Skeletal muscle tissue (tissue), 3 donors: ENCODE measurements at regions not wholly inside any gene's neighbourhood (a gene's known extent, or its start where the extent isn't known, plus 50 kb on each side); places are given as distances from the start of the nearest gene placed in this dataset.

Experiments used
- H3K27ac ChIP-seq: one replicate; pipeline ENCODE4 v1.7.0; 2013; ENCODE audit warnings: mild to moderate bottlenecking, low read depth, low read length, inconsistent platforms
- H3K27me3 ChIP-seq, 3 donors: one replicate each; pipeline ENCODE4 v1.7.0; 2013; ENCODE audit warnings: low read length in 3 of 3; ENCODE audit not compliant: control insufficient read depth in 3 of 3, insufficient read depth in 3 of 3
- H3K36me3 ChIP-seq, 3 donors: one replicate each; pipeline ENCODE4 v1.7.0; 2013; ENCODE audit warnings: low read length in 3 of 3; ENCODE audit not compliant: control insufficient read depth in 3 of 3, insufficient read depth in 3 of 3
- H3K4me1 ChIP-seq, 3 donors: one replicate each; pipeline ENCODE4 v1.7.0; 2013; ENCODE audit warnings: low read length in 3 of 3, mild to moderate bottlenecking in 3 of 3; ENCODE audit not compliant: control insufficient read depth in 3 of 3, insufficient read depth in 3 of 3
- H3K4me3 ChIP-seq, 3 donors: one replicate each; pipeline ENCODE4 v1.7.0; 2013; ENCODE audit warnings: low read length in 3 of 3
- H3K9ac ChIP-seq, 3 donors: one replicate each; pipeline ENCODE4 v1.7.0; 2013; ENCODE audit warnings: low read length in 3 of 3, mild to moderate bottlenecking in 3 of 3, moderate library complexity in 2 of 3, low read depth in 1 of 3
- H3K9me3 ChIP-seq, 3 donors: one replicate each; pipeline ENCODE4 v1.7.0; 2013; ENCODE audit warnings: low read length in 3 of 3; ENCODE audit not compliant: control insufficient read depth in 3 of 3
- donor health status: Osteomylitis.

GRCh38 chr2:120482334-120482733 is 136.4 kb downstream of the INHBB start:
- no peak overlapping the region for H3K9ac ChIP-seq
- H3K27ac ChIP-seq = no peak overlapping the region
- H3K9me3 ChIP-seq = no peaks in the 10 kb centered on the region
- no peak overlapping the region for H3K4me3 ChIP-seq
- peaks cover 0 to 7% (median 3%) of the 10 kb centered on the region in 3 donors for H3K27me3 ChIP-seq
- H3K36me3 ChIP-seq = no peaks in the 10 kb centered on the region
- H3K4me1 ChIP-seq = peaks cover 0 to 8% (median 0%) of the 10 kb centered on the region in 3 donors

GRCh38 chr2:120483355-120483754 is 137.4 kb downstream of the INHBB start:
- H3K4me1 ChIP-seq = peaks cover 0 to 10% (median 0%) of the 10 kb centered on the region in 3 donors
- H3K9ac ChIP-seq = no peak overlapping the region

GRCh38 chr2:120485096-120485495 is 139.2 kb downstream of the INHBB start:
- no peak overlapping the region for H3K27ac ChIP-seq
- H3K9me3 ChIP-seq = no peaks in the 10 kb centered on the region
- no peak overlapping the region for H3K9ac ChIP-seq
- H3K27me3 ChIP-seq = peaks cover 0 to 3% (median 0%) of the 10 kb centered on the region in 3 donors
- no peaks in the 10 kb centered on the region for H3K36me3 ChIP-seq
- H3K4me3 ChIP-seq = no peak overlapping the region
- peaks cover 0 to 10% (median 3%) of the 10 kb centered on the region in 3 donors for H3K4me1 ChIP-seq

More at GRCh38 chr2:120483355-120483754, 137.4 kb downstream of the INHBB start:
- H3K9me3 ChIP-seq = no peaks in the 10 kb centered on the region
- no peaks in the 10 kb centered on the region for H3K36me3 ChIP-seq
- H3K27me3 ChIP-seq = peaks cover 0 to 3% (median 0%) of the 10 kb centered on the region in 3 donors
- no peak overlapping the region for H3K27ac ChIP-seq
- H3K4me3 ChIP-seq = no peak overlapping the region

GRCh38 chr2:120486441-120486840 is 140.5 kb downstream of the INHBB start:
- peaks cover 0 to 3% (median 0%) of the 10 kb centered on the region in 3 donors for H3K27me3 ChIP-seq
- no peak overlapping the region for H3K9ac ChIP-seq
- H3K9me3 ChIP-seq = no peaks in the 10 kb centered on the region

GRCh38 chr2:120486946-120487345 is 141.0 kb downstream of the INHBB start:
- Histone ChIP-seq H3K27ac (no peak overlapping the region), H3K36me3 (no peaks in the 10 kb centered on the region), H3K9me3 (no peaks in the 10 kb centered on the region), H3K9ac (no peak overlapping the region), H3K4me3 (no peak overlapping the region), H3K4me1 (peaks cover 0 to 10% (median 3%) of the 10 kb centered on the region in 3 donors), H3K27me3 (peaks cover 0 to 3% (median 0%) of the 10 kb centered on the region in 3 donors)

More at GRCh38 chr2:120486441-120486840, 140.5 kb downstream of the INHBB start:
- no peaks in the 10 kb centered on the region for H3K36me3 ChIP-seq
- H3K4me3 ChIP-seq = no peak overlapping the region
- H3K27ac ChIP-seq = no peak overlapping the region
- peaks cover 0 to 10% (median 3%) of the 10 kb centered on the region in 3 donors for H3K4me1 ChIP-seq

- Histone ChIP-seq H3K9ac (no peak overlapping the region), H3K27me3 (peaks cover 0 to 3% (median 0%) of the 10 kb centered on the region in 3 donors), H3K27ac (no peak overlapping the region)
These were observed 142.6 kb downstream of the INHBB start for GRCh38 chr2:120488531-120488930.

DNA sequence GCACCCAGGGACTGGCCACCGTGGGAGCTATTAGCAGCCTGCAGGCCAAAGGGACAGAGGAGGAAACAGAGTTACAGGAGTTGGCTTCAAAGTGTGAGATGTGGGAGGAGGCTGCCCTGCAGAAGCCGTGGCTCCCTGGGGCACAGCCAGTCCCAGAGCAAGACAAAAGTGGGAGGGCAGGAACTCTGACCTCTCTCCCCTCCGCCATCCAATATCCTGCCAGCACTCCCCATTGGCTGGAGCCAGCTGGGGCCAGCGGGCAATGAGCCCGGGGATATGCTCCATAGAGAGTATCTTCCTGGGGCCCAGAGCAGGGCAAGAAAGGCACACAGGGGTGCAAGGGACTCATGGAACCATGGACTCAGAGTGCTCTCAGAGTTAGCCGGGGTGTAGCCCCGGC is 143.1 kb downstream of the INHBB start:
- Histone ChIP-seq H3K4me1 (peaks cover 0 to 10% (median 3%) of the 10 kb centered on the region in 3 donors), H3K27ac (no peak overlapping the region), H3K9ac (no peak overlapping the region), H3K36me3 (no peaks in the 10 kb centered on the region), H3K9me3 (no peaks in the 10 kb centered on the region), H3K27me3 (peaks cover 0 to 3% (median 0%) of the 10 kb centered on the region in 3 donors), H3K4me3 (no peak overlapping the region)

More at GRCh38 chr2:120488531-120488930, 142.6 kb downstream of the INHBB start:
- Histone ChIP-seq H3K4me3 (no peak overlapping the region), H3K9me3 (no peaks in the 10 kb centered on the region), H3K36me3 (no peaks in the 10 kb centered on the region), H3K4me1 (peaks cover 0 to 10% (median 3%) of the 10 kb centered on the region in 3 donors)

GRCh38 chr2:120490091-120490798 is 144.3 kb downstream of the INHBB start:
- Histone ChIP-seq H3K9me3 (no peaks in the 10 kb centered on the region), H3K27ac (no peak overlapping the region), H3K9ac (no peak overlapping the region), H3K27me3 (no peaks in the 10 kb centered on the region), H3K36me3 (no peaks in the 10 kb centered on the region), H3K4me1 (peaks cover 0 to 10% (median 3%) of the 10 kb centered on the region in 3 donors), H3K4me3 (no peak overlapping the region)

- Histone ChIP-seq H3K4me3 (no peak overlapping the region), H3K36me3 (no peaks in the 10 kb centered on the region), H3K27me3 (no peaks in the 10 kb centered on the region), H3K27ac (no peak overlapping the region), H3K9me3 (no peaks in the 10 kb centered on the region), H3K9ac (no peak overlapping the region), H3K4me1 (peaks cover 0 to 10% (median 3%) of the 10 kb centered on the region in 3 donors)
These were observed 145.2 kb downstream of the INHBB start for GRCh38 chr2:120491111-120491625.

- Histone ChIP-seq H3K4me1 (peaks cover 0 to 3% (median 0%) of the 10 kb centered on the region in 3 donors), H3K4me3 (no peak overlapping the region), H3K9me3 (no peaks in the 10 kb centered on the region), H3K9ac (no peak overlapping the region), H3K27ac (no peak overlapping the region), H3K27me3 (no peaks in the 10 kb centered on the region), H3K36me3 (no peaks in the 10 kb centered on the region)
These were observed 147.3 kb downstream of the INHBB start for GRCh38 chr2:120493231-120493630.
